LNCAP (cell line): ENCODE measurements at regions not wholly inside any gene's neighbourhood (a gene's known extent, or its start where the extent isn't known, plus 50 kb on each side); places are given as distances from the start of the nearest gene placed in this dataset.

Source experiments
- TF ChIP-seq, protein P1 (sequence below): fragments of 450-650 bp; IDR thresholded peaks from 2 replicates; pipeline ENCODE4 v1.5.1; 2017; ENCODE audit warnings: mild to moderate bottlenecking

DNA sequence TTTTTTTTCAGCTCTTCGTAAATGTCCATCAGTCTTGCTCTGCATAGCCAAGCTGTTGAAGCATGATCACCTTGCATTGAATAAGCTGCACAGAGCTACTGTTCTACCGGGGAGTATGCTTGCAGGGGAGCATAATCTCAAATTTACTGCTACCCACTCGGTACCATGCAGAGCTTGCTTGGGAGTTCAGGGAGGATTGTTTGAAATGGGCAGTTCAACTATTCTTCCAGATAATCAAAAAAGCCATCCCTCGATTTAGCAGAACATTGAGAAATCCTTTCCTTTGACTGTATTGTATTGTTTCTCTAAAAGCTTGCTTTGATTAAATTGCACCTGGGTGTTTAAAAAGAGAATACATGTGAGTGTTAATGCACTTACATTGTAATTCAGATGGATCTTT, 332.6 kb downstream of the UTRN start:
- TF ChIP-seq, protein P1, sequence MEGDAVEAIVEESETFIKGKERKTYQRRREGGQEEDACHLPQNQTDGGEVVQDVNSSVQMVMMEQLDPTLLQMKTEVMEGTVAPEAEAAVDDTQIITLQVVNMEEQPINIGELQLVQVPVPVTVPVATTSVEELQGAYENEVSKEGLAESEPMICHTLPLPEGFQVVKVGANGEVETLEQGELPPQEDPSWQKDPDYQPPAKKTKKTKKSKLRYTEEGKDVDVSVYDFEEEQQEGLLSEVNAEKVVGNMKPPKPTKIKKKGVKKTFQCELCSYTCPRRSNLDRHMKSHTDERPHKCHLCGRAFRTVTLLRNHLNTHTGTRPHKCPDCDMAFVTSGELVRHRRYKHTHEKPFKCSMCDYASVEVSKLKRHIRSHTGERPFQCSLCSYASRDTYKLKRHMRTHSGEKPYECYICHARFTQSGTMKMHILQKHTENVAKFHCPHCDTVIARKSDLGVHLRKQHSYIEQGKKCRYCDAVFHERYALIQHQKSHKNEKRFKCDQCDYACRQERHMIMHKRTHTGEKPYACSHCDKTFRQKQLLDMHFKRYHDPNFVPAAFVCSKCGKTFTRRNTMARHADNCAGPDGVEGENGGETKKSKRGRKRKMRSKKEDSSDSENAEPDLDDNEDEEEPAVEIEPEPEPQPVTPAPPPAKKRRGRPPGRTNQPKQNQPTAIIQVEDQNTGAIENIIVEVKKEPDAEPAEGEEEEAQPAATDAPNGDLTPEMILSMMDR, result no peak

DNA sequence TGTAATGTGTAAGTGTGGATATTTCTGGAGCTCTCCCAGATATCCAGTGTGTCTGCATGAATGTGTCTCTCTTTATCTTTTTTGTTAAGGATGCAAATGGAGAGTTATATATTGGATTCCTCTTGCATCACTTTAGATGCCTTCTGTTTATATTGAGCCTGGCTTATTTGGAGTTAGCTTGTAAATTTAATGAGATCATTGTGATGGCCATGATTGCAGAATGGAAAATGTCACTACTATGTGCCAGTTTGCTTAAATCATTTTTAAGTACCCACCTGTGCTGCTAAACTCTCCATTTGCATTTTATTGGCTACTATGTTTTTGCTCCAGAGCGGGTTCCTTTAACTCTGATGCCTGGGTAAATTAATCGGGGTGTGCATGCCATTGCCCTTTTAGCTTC, 334.8 kb downstream of the UTRN start:
- TF ChIP-seq, protein P1, result no peak

DNA sequence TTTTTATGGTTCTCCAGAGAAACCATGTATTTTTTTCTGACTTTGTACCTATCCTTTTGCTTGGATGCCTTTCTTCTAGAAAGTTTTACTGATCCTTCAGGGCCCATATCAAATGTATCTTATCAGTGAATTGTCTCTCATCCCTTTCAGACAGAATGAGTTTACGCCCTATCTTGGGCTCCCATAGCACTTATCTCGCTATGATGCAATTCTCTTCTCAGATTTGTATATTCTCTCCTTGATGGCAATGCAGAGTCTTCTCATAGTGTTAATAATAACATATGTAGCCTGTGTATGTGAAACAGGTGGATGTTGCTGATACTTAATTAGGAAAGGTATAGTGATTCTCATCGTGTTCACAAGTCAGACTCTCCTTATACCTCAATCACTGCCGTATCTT, 336.2 kb downstream of the UTRN start:
- TF ChIP-seq, protein P1, result no peak

DNA sequence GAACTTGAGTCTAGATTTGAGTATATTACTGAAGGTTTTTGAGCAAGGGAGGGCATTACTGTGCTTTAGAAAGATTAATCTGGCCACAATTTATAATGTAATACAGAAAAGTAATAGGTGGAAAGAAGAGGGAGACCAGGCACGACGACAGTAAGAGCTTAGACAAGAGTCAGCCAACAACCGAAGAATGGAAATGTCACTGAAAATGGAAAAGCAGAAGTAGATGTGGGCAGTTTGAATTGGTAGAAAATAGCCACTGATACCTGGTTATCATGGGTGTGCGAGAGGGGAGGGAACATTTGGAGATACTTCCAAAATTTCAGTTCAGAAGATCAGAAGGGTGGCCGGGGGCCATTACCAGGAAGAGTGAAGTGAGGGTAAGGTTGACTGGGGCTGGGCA, 339.1 kb downstream of the UTRN start:
- TF ChIP-seq, protein P1, result no peak

DNA sequence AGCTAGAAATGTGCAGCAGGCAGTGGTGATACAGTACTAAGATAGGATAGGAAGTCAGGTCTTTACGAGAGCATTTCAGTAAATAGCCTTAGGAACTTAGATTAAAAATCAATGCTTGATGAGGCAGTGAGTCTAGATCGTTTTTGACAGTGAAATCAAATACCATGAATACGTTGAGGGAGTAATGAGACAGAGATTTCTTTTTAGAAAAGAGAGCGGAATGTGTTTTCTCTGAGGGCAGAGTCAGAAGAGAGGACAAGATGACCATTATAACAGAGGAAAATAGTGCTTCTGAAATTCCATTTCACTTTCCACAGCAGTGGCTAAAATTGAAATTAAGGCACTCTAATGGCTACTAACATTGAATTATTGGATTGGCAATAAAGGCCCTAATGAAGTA, 339.6 kb downstream of the UTRN start:
- TF ChIP-seq, protein P1, result no peak

DNA sequence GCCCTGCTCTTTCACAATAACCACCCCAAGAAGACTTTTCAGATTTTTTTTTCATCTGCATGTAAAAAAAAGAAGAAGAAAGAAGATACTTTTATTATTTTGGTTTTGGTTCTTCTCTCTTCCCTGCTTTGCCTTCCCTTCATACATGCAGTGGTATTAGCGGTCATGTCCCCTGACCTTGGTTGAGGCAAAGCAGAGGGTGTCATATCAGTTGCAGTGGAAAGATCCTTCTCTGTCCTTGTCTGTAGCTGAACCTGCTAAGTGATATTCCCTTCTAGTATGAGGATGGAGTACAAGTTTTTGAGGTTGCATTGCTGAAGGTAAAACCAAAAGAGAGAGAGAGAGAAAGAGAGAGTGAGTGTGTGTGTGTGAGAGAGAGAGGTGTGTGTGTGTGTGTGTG, 345.7 kb downstream of the UTRN start:
- TF ChIP-seq, protein P1, result no peak

DNA sequence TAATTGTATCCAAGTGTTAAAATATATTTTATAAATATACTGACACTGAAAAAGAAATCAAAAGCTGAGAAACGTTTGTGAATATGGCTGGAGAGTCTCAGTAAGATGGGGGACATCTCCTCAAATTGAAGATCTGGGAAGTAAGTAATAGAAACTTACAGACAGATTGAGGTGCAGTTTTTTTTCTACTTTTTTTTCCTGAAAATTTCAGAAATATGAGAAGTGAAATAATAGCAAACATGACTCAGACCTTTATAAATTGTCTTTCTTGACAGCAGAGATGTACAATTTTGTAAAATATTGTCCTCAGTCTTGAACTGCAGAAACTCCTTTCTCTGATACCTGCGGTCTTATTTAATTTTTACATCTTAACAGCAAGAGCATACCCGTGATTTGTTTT, 347.1 kb downstream of the UTRN start:
- TF ChIP-seq, protein P1, result no peak

DNA sequence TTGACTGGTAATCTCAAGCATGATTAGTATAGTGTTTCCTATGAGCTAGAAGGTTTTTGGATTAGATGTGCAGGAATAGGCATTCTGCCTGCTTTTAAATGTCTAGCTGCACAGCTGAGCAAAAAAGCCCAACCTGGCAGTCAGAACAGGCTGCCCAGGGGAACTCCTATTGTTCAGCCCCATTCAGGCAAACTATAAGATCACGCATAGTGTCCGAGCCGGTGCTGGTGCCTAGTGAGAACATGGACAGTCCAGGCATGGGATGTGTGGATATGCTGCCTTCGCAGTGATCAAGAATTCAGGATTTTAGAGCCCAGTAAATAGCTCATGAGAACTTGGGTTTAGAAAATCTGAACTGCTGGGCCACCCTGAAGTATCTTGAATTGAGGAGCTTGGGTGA, 348.8 kb downstream of the UTRN start:
- TF ChIP-seq, protein P1, result no peak
